Renal pelvis (tissue), 1 donor: ENCODE measurements at regions not wholly inside any gene's neighbourhood (a gene's known extent, or its start where the extent isn't known, plus 50 kb on each side); places are given as distances from the start of the nearest gene placed in this dataset.
"Not testable (repeated sequence)": the region's sequence is repeated elsewhere in the genome, so short reads cannot be mapped to it uniquely, and the experiment has no call there.

Experiments used
- DNase-seq: peaks from one replicate; pipeline ENCODE4 v3.0.0-alpha.2; 2013

GRCh38 chr5:2382776-2383697 is 368.4 kb downstream of the IRX2 start:
- no peak for DNase-seq

DNA sequence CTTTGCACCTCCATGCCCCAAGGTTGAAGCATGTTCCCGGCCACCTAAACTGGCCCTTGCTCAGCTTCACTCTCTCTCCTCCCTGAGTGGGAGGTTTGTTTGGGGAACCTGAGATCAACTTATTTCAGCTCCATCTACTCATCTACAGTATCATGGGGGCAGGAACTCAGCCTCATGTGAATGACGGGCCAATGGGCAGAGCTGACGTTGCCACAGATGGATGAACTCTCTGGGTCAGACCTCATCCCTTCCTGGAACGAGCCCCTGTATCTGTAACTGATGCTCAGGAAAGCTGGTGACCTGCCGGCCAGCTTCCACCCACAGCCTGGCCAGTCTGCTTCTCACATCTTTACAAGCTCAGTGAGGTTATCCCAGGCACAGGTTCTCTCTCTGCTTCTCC is 369.6 kb downstream of the IRX2 start:
- DNase-seq: peak; percentile 68

- no peak for DNase-seq
Observed at GRCh38 chr5:2381070-2381469, 370.4 kb downstream of the IRX2 start.

DNA sequence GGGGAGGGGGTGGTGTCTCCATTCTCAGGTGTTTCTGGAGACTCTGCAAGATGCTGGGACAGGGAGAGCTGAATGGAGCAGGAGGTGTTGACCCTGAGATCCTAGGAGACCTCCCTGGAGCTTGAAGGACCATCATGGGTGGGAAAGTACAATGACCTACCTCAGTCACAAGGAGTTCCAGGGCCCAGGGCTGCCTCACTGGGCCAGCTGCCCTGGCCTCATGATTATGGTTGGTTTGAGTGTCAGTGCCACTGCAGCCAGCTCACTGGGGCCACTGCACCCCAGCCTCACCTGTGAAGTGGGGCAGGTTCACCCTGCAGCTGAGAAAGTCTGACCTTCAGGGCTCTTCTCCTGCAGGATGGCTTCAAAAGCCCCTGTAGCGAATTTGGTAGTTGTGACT is 372.5 kb downstream of the IRX2 start:
- no peak for DNase-seq

DNA sequence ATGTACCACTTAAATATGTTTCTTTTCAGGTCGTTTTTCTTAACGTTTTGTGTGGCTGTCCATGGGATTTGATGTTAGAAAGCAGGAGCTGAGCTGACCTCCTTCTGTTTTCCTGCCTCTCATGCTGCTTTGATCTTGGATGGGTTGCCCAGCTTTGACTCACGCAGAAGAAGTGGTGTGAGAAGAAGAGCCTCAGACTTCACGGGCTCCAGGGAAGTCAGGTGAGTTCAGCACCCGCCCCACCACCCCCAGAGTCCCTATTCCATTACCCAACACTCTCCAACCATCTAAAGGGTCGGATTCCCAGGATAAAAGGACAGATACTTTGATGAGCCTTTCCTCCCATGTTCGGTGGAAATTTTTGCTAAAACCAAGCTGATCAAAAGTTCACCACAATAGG is 373.4 kb downstream of the IRX2 start:
- DNase-seq: no peak

DNA sequence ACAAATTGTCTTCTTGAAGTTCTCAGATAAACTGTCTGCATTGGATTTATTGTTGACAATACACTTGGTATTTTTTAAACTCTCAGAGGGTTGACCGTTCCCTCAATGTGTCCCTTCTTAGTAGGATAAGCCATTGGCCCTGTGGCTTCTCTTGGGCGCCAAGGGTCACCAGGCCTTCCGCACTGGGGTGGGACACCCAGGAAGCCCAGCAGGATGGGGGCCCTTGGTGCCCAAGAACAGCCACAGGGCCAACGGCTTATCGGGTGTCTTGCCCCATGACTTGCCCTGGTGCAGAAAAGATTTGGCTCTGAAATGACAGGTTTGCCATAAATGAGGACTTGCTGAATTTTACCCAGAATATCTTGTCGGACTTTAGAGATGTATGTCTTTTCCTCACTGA is 375.0 kb downstream of the IRX2 start:
- no peak for DNase-seq

DNA sequence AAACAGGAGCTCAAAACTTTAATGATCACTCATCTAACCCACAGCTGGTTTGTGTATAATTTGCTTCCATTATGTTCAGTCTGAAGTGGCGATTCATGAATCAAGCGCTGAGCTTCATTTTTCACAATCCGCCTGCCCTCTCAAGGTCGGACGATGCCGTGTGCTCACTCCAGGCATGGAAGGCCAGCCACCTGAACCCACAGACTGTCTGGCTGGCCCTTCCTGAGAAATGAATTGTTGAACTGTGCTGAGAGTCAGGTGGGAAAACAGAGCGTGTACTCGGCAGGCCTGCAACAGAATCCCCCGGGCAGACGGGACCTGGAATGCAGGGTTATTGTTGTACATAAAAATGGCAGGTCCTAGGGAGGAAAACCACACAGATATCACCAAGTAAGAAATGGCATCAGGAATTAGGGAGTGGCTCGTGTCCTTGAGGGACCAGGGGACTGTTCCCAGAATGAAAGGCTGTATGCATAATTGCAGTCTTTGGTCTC is 375.7 kb downstream of the IRX2 start:
- no peak for DNase-seq

- DNase-seq: no peak
Observed at GRCh38 chr5:2375291-2375690, 376.2 kb downstream of the IRX2 start.

DNA sequence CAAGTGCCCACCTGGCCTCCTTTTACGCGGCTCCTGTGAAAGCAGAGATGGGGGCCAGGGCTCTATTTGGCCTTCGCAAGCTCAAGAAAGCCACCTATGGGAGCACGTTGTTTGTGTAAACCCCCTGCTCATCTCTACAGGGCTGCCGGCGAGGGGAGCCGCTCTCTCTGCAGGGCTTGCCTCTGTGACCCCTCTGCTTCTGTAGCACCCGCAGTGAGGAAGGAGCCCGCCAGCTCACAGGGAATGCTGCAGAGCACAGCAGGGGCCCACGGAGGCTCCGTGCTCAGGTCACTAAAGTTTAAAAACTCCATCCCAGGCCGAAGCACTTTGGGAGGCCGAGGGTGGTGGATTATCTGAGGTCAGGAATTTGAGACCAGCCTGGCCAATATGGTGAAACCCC is 376.8 kb downstream of the IRX2 start:
- DNase-seq: no peak

DNA sequence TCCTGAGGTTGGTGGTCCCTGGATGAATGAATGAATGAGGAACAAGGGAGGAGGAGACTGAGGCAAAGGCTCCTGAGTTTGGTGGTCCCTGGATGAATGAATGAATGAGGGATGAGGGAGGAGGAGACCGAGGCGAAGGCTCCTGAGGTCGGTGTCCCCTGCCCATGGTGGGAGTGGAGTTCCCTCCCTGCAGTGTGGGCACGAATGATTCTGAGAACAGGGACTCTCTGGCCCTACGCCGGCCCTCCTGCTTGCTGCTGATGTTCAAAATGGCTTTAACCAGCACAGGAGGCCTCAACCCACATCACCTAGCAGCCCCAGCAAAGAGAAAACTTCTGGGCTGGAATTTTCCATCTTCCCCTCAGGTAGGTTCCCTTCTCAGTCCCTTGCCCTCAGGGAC is 377.8 kb downstream of the IRX2 start:
- no peak for DNase-seq

DNA sequence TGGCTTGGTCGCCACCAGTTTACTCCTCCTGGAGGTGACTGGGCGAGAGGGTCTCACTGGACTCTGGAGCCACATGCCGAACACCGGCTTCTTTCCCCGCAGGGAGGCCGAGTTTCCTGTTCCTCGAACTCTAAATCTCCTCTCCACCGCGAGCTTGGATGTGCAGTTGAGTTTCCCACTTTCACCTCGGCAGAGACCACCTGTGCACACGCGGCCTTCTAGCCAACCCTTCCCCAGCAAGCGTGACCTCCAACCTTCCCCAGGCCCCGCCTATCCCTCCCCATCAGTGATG is 380.1 kb downstream of the IRX2 start:
- DNase-seq: no peak

DNA sequence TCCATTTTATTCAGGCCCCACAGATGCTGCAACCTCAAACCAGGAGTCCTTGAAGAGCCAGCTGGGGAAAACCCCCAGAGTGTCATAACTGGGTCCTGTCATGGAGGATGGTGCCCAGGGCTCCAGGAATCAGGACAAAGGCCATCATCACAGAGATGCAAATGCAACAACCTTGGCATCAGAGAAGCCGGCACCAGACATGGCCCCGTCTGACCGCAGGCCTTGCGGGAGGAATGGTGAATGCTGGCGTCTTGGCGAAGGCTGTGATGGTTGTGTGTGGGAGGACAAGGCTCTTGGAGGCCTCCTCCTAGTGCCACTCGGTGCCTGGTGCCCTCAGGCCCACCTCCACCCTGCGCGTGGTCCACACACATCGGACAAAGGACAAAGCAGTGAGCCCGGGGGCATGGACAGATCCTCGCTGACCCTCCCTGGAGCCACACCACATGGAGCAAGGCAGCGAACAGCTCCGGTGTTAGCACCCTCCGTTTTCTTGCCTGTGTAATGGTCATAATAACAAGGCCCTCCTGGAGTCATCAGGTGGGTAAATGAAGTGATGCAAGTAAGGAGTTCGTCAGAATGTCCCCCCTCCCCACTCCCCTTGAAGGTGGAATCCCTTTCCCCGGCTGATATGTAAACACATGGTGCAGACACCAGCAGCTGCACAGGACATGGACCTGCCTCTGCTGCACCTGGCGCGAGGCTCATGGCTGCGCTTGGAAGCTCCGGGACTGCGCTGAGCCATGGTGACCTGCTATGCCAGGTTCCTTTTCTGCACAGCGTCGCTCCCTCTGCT is 380.7 kb downstream of the IRX2 start:
- no peak for DNase-seq

GRCh38 chr5:2369178-2369577 is 382.3 kb downstream of the IRX2 start:
- DNase-seq: no peak

DNA sequence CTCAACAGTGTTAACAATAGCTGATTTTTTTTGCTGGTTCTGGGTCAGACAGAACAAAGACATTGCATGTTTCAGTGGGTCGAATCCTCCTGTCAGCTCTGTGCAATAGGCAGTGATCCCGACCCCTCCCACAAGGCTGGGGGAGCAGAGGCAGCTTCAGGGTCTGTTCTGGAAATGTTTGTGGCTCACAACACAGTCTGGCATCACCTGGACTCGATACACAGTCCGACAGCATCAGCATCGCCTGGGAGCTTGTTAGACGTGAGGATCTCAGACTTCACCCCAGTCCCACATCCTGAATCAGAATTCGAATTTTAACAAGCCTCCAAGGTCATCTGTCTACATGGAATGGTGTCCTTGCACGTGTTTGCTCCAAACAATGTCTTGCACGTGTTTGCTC is 384.7 kb downstream of the IRX2 start:
- DNase-seq: no peak

GRCh38 chr5:2357309-2357708 is 394.2 kb downstream of the IRX2 start:
- DNase-seq: no peak

DNA sequence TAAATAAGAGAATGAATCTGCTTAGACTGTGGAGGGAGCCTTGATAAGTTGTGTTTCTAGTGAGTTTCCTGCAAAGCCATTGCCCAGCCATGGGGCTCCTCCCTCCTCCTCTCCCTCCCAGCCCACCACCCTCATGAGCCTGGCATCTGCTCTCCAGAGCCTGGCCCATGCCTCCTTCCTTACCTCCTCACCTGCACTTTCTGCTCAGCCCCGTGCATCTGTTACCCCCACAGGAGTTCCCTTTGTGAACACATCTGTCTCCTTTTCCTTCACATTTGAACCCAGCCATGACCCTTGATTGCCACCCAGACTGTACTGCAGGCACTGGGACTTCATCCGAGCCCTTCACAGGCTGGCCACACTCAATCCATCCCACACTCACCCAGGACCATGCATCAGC is 395.6 kb downstream of the IRX2 start:
- DNase-seq: no peak

DNA sequence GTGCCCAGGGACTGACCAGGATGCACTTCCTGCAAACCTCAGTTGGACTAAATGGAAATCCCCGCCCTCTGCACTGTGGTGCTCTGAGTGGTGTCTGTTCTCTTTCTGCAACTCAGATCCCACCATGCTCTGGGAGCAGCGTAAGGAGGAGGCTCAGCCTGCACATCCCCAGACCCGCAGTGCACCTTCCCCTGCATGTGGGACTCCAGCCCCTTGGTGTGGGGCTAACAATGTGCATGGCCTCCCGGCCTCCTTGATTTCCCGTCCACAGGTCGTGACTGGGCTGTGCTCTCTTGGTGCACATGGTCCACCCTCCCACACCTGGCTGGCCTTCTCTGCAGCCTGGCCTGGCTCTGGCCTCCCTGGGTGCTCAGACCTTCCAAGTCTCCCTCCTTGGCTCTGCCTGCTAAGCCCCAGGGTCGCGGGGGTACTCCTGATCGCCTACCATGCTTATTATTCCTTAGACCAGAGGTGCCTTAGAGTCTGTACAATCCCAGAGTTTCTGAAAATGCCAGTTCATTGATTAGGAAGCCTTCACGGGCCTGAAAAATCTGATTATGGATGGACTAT is 397.5 kb downstream of the IRX2 start:
- DNase-seq: no peak

DNA sequence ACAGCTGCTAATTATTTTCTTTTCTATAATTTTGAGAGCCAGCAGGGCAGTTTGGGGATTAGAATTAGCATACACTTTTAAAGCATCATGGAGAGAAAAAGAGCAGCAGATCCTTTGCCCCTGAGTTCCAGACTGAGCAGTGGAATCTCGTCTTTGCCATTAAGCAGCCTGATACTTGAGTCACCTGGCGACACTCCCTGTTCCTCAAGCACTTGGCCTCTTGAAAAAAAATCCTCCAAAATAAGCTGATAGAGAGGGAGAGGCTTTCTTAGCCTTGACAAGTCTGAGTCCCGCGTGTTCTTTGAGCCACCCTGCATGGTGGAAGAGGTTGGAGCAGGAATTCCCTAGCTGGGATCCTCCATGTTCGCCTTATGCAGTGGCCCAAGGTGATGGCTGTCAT is 398.3 kb downstream of the IRX2 start:
- no peak for DNase-seq

- DNase-seq: no peak
Observed at GRCh38 chr5:2352101-2352861, 399.2 kb downstream of the IRX2 start.

- DNase-seq: not testable (repeated sequence)
Observed at GRCh38 chr5:2349768-2350167, 401.7 kb downstream of the IRX2 start.

DNA sequence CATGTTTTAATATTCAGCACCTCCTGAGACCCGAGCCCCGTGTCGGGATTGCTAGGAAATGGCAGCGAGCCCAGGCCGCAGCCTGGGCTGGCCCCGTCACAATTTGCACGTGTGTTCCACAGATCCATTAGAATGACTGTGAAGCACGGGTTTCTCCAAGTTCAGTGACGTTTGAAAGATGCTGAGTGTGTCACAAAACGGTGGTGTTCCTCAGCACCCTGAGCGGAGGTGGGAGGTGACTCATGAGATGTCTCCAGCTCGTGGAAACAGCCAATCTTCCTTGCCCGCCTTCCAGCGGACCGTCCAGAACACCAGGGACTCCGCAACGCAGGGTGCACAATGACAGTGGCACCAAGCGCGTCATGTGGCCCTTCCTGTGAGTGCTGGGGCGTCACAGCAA is 412.8 kb downstream of the IRX2 start:
- DNase-seq: no peak
